ENCODE measurements at regions not wholly inside any gene's neighbourhood (a gene's known extent, or its start where the extent isn't known, plus 50 kb on each side); places are given as distances from the start of the nearest gene placed in this dataset.

- Mint-ChIP-seq H3K4me3 (no peak overlapping the region), H3K27me3 (no peaks in the 10 kb centered on the region), H3K36me3 (ENCODE audit: insufficient read depth) (no peaks in the 10 kb centered on the region), H3K9me3 (no peaks in the 10 kb centered on the region), H3K27ac (no peak overlapping the region), H3K4me1 (ENCODE audit: low read depth in 2 of 2) (no peaks in the 10 kb centered on the region)
- no peak for ATAC-seq (replicated peaks)
- DNase-seq = no peak
These were observed 371.8 kb downstream of the MAFB start for GRCh38 chr20:40317156-40317790.

GRCh38 chr20:40314278-40314677 is 374.8 kb downstream of the MAFB start:
- ATAC-seq (replicated peaks) = no peak
- Mint-ChIP-seq H3K36me3 (ENCODE audit: insufficient read depth) (no peaks in the 10 kb centered on the region), H3K4me3 (no peak overlapping the region)

GRCh38 chr20:40313730-40314129 is 375.3 kb downstream of the MAFB start:
- Mint-ChIP-seq H3K4me3 (no peak overlapping the region), H3K27me3 (no peaks in the 10 kb centered on the region), H3K4me1 (ENCODE audit: low read depth in 2 of 2) (no peaks in the 10 kb centered on the region), H3K36me3 (ENCODE audit: insufficient read depth) (no peaks in the 10 kb centered on the region), H3K9me3 (no peaks in the 10 kb centered on the region), H3K27ac (no peak overlapping the region)
- no peak for DNase-seq
- no peak for ATAC-seq (replicated peaks)

More at GRCh38 chr20:40314278-40314677, 374.8 kb downstream of the MAFB start:
- DNase-seq = no peak
- no peaks in the 10 kb centered on the region for H3K4me1 Mint-ChIP-seq (ENCODE audit: low read depth in 2 of 2)
- H3K27me3 Mint-ChIP-seq = no peaks in the 10 kb centered on the region
- no peaks in the 10 kb centered on the region for H3K9me3 Mint-ChIP-seq
- no peak overlapping the region for H3K27ac Mint-ChIP-seq

GRCh38 chr20:40309731-40310130 is 379.3 kb downstream of the MAFB start:
- H3K9me3 Mint-ChIP-seq = no peaks in the 10 kb centered on the region
- H3K4me1 Mint-ChIP-seq (ENCODE audit: low read depth in 2 of 2) = no peaks in the 10 kb centered on the region
- H3K4me3 Mint-ChIP-seq = no peak overlapping the region
- peaks cover 0 to 25% of the 10 kb centered on the region in 2 donors for H3K27me3 Mint-ChIP-seq
- H3K27ac Mint-ChIP-seq = no peak overlapping the region
- DNase-seq (no peak), ATAC-seq (replicated peaks) (no peak)
- no peaks in the 10 kb centered on the region for H3K36me3 Mint-ChIP-seq (ENCODE audit: insufficient read depth)

- Mint-ChIP-seq H3K36me3 (ENCODE audit: insufficient read depth) (no peaks in the 10 kb centered on the region), H3K9me3 (peaks cover 0 to 2% of the 10 kb centered on the region in 2 donors), H3K27me3 (peaks cover 0 to 25% of the 10 kb centered on the region in 2 donors), H3K4me3 (no peak overlapping the region), H3K27ac (no peak overlapping the region), H3K4me1 (ENCODE audit: low read depth in 2 of 2) (no peaks in the 10 kb centered on the region)
- DNase-seq (no peak), ATAC-seq (replicated peaks) (no peak)
These were observed 381.0 kb downstream of the MAFB start for GRCh38 chr20:40307997-40308396.

GRCh38 chr20:40307268-40307667 is 381.8 kb downstream of the MAFB start:
- Mint-ChIP-seq H3K4me1 (ENCODE audit: low read depth in 2 of 2) (no peaks in the 10 kb centered on the region), H3K27me3 (peaks cover 0 to 25% of the 10 kb centered on the region in 2 donors), H3K9me3 (peaks cover 0 to 2% of the 10 kb centered on the region in 2 donors), H3K27ac (no peak overlapping the region), H3K4me3 (no peak overlapping the region), H3K36me3 (ENCODE audit: insufficient read depth) (peaks cover 4% of the 10 kb centered on the region)
- no peak for ATAC-seq (replicated peaks)
- DNase-seq = no peak

GRCh38 chr20:40305303-40305702 is 383.7 kb downstream of the MAFB start:
- DNase-seq (no peak), ATAC-seq (replicated peaks) (no peak)
- H3K27me3 Mint-ChIP-seq = peaks cover 0 to 25% of the 10 kb centered on the region in 2 donors
- no peak overlapping the region for H3K4me3 Mint-ChIP-seq
- no peaks in the 10 kb centered on the region for H3K4me1 Mint-ChIP-seq (ENCODE audit: low read depth in 2 of 2)
- H3K9me3 Mint-ChIP-seq = peaks cover 0 to 2% of the 10 kb centered on the region in 2 donors
- H3K27ac Mint-ChIP-seq = no peak overlapping the region
- peaks cover 4% of the 10 kb centered on the region for H3K36me3 Mint-ChIP-seq (ENCODE audit: insufficient read depth)

GRCh38 chr20:40304119-40304613 is 384.9 kb downstream of the MAFB start:
- Mint-ChIP-seq H3K4me3 (no peak overlapping the region), H3K27me3 (peaks cover 0 to 25% of the 10 kb centered on the region in 2 donors), H3K27ac (no peak overlapping the region), H3K4me1 (ENCODE audit: low read depth in 2 of 2) (no peaks in the 10 kb centered on the region), H3K9me3 (peaks cover 0 to 2% of the 10 kb centered on the region in 2 donors), H3K36me3 (ENCODE audit: insufficient read depth) (peaks cover 4% of the 10 kb centered on the region)
- no peak for DNase-seq
- ATAC-seq (replicated peaks) = no peak

- peaks cover 0 to 12% of the 10 kb centered on the region in 2 donors for H3K27me3 Mint-ChIP-seq
- no peak overlapping the region for H3K27ac Mint-ChIP-seq
- no peaks in the 10 kb centered on the region for H3K4me1 Mint-ChIP-seq (ENCODE audit: low read depth in 2 of 2)
- H3K9me3 Mint-ChIP-seq = no peaks in the 10 kb centered on the region
- H3K36me3 Mint-ChIP-seq (ENCODE audit: insufficient read depth) = no peaks in the 10 kb centered on the region
- no peak overlapping the region for H3K4me3 Mint-ChIP-seq
- DNase-seq = no peak
- no peak for ATAC-seq (replicated peaks)
These were observed 394.3 kb downstream of the MAFB start for GRCh38 chr20:40294747-40295146.

- peaks cover 0 to 12% of the 10 kb centered on the region in 2 donors for H3K27me3 Mint-ChIP-seq
- H3K27ac Mint-ChIP-seq = no peak overlapping the region
These were observed 394.9 kb downstream of the MAFB start for GRCh38 chr20:40294175-40294574.

GRCh38 chr20:40293740-40294139 is 395.3 kb downstream of the MAFB start:
- ATAC-seq (replicated peaks) = no peak
- Mint-ChIP-seq H3K27ac (no peak overlapping the region), H3K36me3 (ENCODE audit: insufficient read depth) (no peaks in the 10 kb centered on the region), H3K9me3 (no peaks in the 10 kb centered on the region), H3K4me1 (ENCODE audit: low read depth in 2 of 2) (no peaks in the 10 kb centered on the region), H3K27me3 (peaks cover 0 to 12% of the 10 kb centered on the region in 2 donors), H3K4me3 (no peak overlapping the region)
- DNase-seq = no peak

More at GRCh38 chr20:40294175-40294574, 394.9 kb downstream of the MAFB start:
- no peaks in the 10 kb centered on the region for H3K4me1 Mint-ChIP-seq (ENCODE audit: low read depth in 2 of 2)
- no peak overlapping the region for H3K4me3 Mint-ChIP-seq
- DNase-seq = no peak
- no peak for ATAC-seq (replicated peaks)
- H3K9me3 Mint-ChIP-seq = no peaks in the 10 kb centered on the region
- no peaks in the 10 kb centered on the region for H3K36me3 Mint-ChIP-seq (ENCODE audit: insufficient read depth)

GRCh38 chr20:40291493-40292135 is 397.4 kb downstream of the MAFB start:
- no peak overlapping the region for H3K4me3 Mint-ChIP-seq
- H3K36me3 Mint-ChIP-seq (ENCODE audit: insufficient read depth) = no peaks in the 10 kb centered on the region
- ATAC-seq (replicated peaks) = no peak
- no peak for DNase-seq
- no peaks in the 10 kb centered on the region for H3K4me1 Mint-ChIP-seq (ENCODE audit: low read depth in 2 of 2)
- H3K27me3 Mint-ChIP-seq = peaks cover 0 to 20% of the 10 kb centered on the region in 2 donors
- H3K9me3 Mint-ChIP-seq = no peaks in the 10 kb centered on the region
- peak overlapping the region in 1 of 2 donors; percentile 20 for H3K27ac Mint-ChIP-seq

- no peaks in the 10 kb centered on the region for H3K9me3 Mint-ChIP-seq
- DNase-seq (no peak), ATAC-seq (replicated peaks) (no peak)
- no peaks in the 10 kb centered on the region for H3K4me1 Mint-ChIP-seq (ENCODE audit: low read depth in 2 of 2)
- H3K4me3 Mint-ChIP-seq = no peak overlapping the region
- no peak overlapping the region for H3K27ac Mint-ChIP-seq
- no peaks in the 10 kb centered on the region for H3K36me3 Mint-ChIP-seq (ENCODE audit: insufficient read depth)
- H3K27me3 Mint-ChIP-seq = peaks cover 0 to 19% of the 10 kb centered on the region in 2 donors
These were observed 401.4 kb downstream of the MAFB start for GRCh38 chr20:40287683-40288082.

- Mint-ChIP-seq H3K4me1 (ENCODE audit: low read depth in 2 of 2) (no peaks in the 10 kb centered on the region), H3K27ac (no peak overlapping the region), H3K4me3 (no peak overlapping the region), H3K27me3 (peaks cover 0 to 19% of the 10 kb centered on the region in 2 donors), H3K36me3 (ENCODE audit: insufficient read depth) (no peaks in the 10 kb centered on the region), H3K9me3 (no peaks in the 10 kb centered on the region)
- ATAC-seq (replicated peaks) = no peak
- DNase-seq = no peak
These were observed 402.0 kb downstream of the MAFB start for GRCh38 chr20:40286975-40287531.
